GOT3 (cell line): ENCODE measurements at regions not wholly inside any gene's neighbourhood (a gene's known extent, or its start where the extent isn't known, plus 50 kb on each side); places are given as distances from the start of the nearest gene placed in this dataset.

Experiments
- DNase-seq: peaks from one replicate; lab custom pipeline; 2025; ENCODE audit warnings: mixed read lengths; lab: John Stamatoyannopoulos, UW

- DNase-seq = no peak
These were observed 543.6 kb upstream of the FAM241A start for GRCh38 chr4:111601671-111602070.

- no peak for DNase-seq
These were observed 542.4 kb upstream of the FAM241A start for GRCh38 chr4:111602848-111603247.

GRCh38 chr4:111605111-111605510 is 540.1 kb upstream of the FAM241A start:
- no peak for DNase-seq

GRCh38 chr4:111610681-111611080 is 534.6 kb upstream of the FAM241A start:
- DNase-seq = no peak

- no peak for DNase-seq
These were observed 526.3 kb upstream of the FAM241A start for GRCh38 chr4:111618908-111619307.

GRCh38 chr4:111628437-111628836 is 516.8 kb upstream of the FAM241A start:
- no peak for DNase-seq

GRCh38 chr4:111630705-111631104 is 514.5 kb upstream of the FAM241A start:
- DNase-seq = no peak

GRCh38 chr4:111631215-111631999 is 513.8 kb upstream of the FAM241A start:
- no peak for DNase-seq

GRCh38 chr4:111632641-111633151 is 512.6 kb upstream of the FAM241A start:
- DNase-seq = no peak

GRCh38 chr4:111633663-111634266 is 511.5 kb upstream of the FAM241A start:
- no peak for DNase-seq

- DNase-seq = no peak
These were observed 509.6 kb upstream of the FAM241A start for GRCh38 chr4:111635646-111636045.

- DNase-seq = no peak
These were observed 508.2 kb upstream of the FAM241A start for GRCh38 chr4:111636961-111637585.

- DNase-seq = no peak
These were observed 506.0 kb upstream of the FAM241A start for GRCh38 chr4:111639120-111639690.

GRCh38 chr4:111639876-111640275 is 505.4 kb upstream of the FAM241A start:
- DNase-seq = no peak

GRCh38 chr4:111641813-111642579 is 503.3 kb upstream of the FAM241A start:
- DNase-seq = no peak

- DNase-seq = no peak
These were observed 497.2 kb upstream of the FAM241A start for GRCh38 chr4:111648056-111648455.

GRCh38 chr4:111649308-111649707 is 495.9 kb upstream of the FAM241A start:
- DNase-seq = no peak

- no peak for DNase-seq
These were observed 495.1 kb upstream of the FAM241A start for GRCh38 chr4:111650146-111650545.

GRCh38 chr4:111650674-111651086 is 494.6 kb upstream of the FAM241A start:
- no peak for DNase-seq

- DNase-seq = no peak
These were observed 493.0 kb upstream of the FAM241A start for GRCh38 chr4:111652236-111652635.

GRCh38 chr4:111652986-111653385 is 492.3 kb upstream of the FAM241A start:
- no peak for DNase-seq

- DNase-seq = no peak
These were observed 482.8 kb upstream of the FAM241A start for GRCh38 chr4:111662496-111662895.
